Activated CD4-positive, alpha-beta memory T cell treated with anti-CD3 and anti-CD28 coated beads for 36 hours (primary cell): ENCODE measurements at regions not wholly inside any gene's neighbourhood (a gene's known extent, or its start where the extent isn't known, plus 50 kb on each side); places are given as distances from the start of the nearest gene placed in this dataset.

Source experiments
- CTCF ChIA-PET: fragments of 350-600 bp; sonication (Branson Sonifier 250); formaldehyde crosslinking; loops from one replicate; lab custom pipeline; 2021; ENCODE audit warnings: antibody characterized with exemption, inconsistent platforms; lab: Charles Lee
- POLR2A ChIA-PET: fragments of 350-600 bp; sonication (Branson Sonifier 250); formaldehyde crosslinking; loops from one replicate; lab custom pipeline; 2021; ENCODE audit warnings: antibody characterized with exemption; lab: Charles Lee
- DNase-seq: peaks from one replicate; pipeline ENCODE4 v3.0.0-alpha.2; 2020
- H3K27ac Mint-ChIP-seq: one replicate; pipeline ENCODE4 v1.8.0; 2021; ENCODE audit warnings: mixed read lengths
- H3K27me3 Mint-ChIP-seq: one replicate; pipeline ENCODE4 v1.8.0; 2021; ENCODE audit warnings: mixed read lengths
- H3K36me3 Mint-ChIP-seq: one replicate; pipeline ENCODE4 v1.8.0; 2021; ENCODE audit warnings: mixed read lengths
- H3K4me1 Mint-ChIP-seq: one replicate; pipeline ENCODE4 v1.8.0; 2021; ENCODE audit warnings: low read depth, mixed read lengths
- H3K4me3 Mint-ChIP-seq: one replicate; pipeline ENCODE4 v1.8.0; 2021; ENCODE audit warnings: mild to moderate bottlenecking, mixed read lengths
- H3K9me3 Mint-ChIP-seq: one replicate; pipeline ENCODE4 v1.8.0; 2021; ENCODE audit warnings: mixed read lengths
- intact Hi-C: fragments of 100-400 bp; cut with micrococcal nuclease; formaldehyde crosslinking; loops from one replicate; pipeline ENCODE4 v1.15.1; 2023

GRCh38 chr20:52481443-52481842 is 289.9 kb upstream of the ZFP64 start:
- CTCF ChIA-PET, result no interaction called here
- POLR2A ChIA-PET, result no interaction called here
- no peaks in the 10 kb centered on the region for H3K36me3 Mint-ChIP-seq
- H3K27ac Mint-ChIP-seq, result no peak overlapping the region
- DNase-seq, result no peak
- H3K27me3 Mint-ChIP-seq, result no peaks in the 10 kb centered on the region
- H3K4me1 Mint-ChIP-seq, result no peaks in the 10 kb centered on the region
- intact Hi-C loops, result no loop called here
- peaks cover 3% of the 10 kb centered on the region for H3K9me3 Mint-ChIP-seq
- H3K4me3 Mint-ChIP-seq, result no peak overlapping the region

- H3K9me3 Mint-ChIP-seq, result no peaks in the 10 kb centered on the region
- no peaks in the 10 kb centered on the region for H3K27me3 Mint-ChIP-seq
- POLR2A ChIA-PET, result no interaction called here
- CTCF ChIA-PET, result interaction anchor here (0.6 kb wide), 1 partner anchor 96 kb away, joined by 3 read pairs; no protein-coding TSS in a partner anchor
- intact Hi-C loops, result no loop called here
- H3K27ac Mint-ChIP-seq, result no peak overlapping the region
- no peaks in the 10 kb centered on the region for H3K36me3 Mint-ChIP-seq
- DNase-seq, result no peak
- H3K4me1 Mint-ChIP-seq, result no peaks in the 10 kb centered on the region
- no peak overlapping the region for H3K4me3 Mint-ChIP-seq
These were observed 284.6 kb upstream of the ZFP64 start for GRCh38 chr20:52476074-52476750.

- intact Hi-C loops, result no loop called here
- Mint-ChIP-seq H3K27ac (no peak overlapping the region), H3K9me3 (no peaks in the 10 kb centered on the region), H3K36me3 (no peaks in the 10 kb centered on the region), H3K4me1 (no peaks in the 10 kb centered on the region), H3K27me3 (no peaks in the 10 kb centered on the region), H3K4me3 (no peak overlapping the region)
- CTCF ChIA-PET, result no interaction called here
- POLR2A ChIA-PET, result no interaction called here
- DNase-seq, result no peak
These were observed 281.6 kb upstream of the ZFP64 start for GRCh38 chr20:52473186-52473585.

GRCh38 chr20:52470561-52470960 is 279.0 kb upstream of the ZFP64 start:
- intact Hi-C loops, result no loop called here
- CTCF ChIA-PET, result no interaction called here
- Mint-ChIP-seq H3K27ac (no peak overlapping the region), H3K36me3 (no peaks in the 10 kb centered on the region), H3K4me1 (no peaks in the 10 kb centered on the region), H3K9me3 (no peaks in the 10 kb centered on the region), H3K27me3 (no peaks in the 10 kb centered on the region), H3K4me3 (no peak overlapping the region)
- no peak for DNase-seq
- POLR2A ChIA-PET, result no interaction called here

GRCh38 chr20:52469128-52469527 is 277.5 kb upstream of the ZFP64 start:
- Mint-ChIP-seq H3K27ac (no peak overlapping the region), H3K9me3 (no peaks in the 10 kb centered on the region), H3K27me3 (no peaks in the 10 kb centered on the region), H3K36me3 (no peaks in the 10 kb centered on the region), H3K4me3 (no peak overlapping the region), H3K4me1 (no peaks in the 10 kb centered on the region)
- no peak for DNase-seq
- ChIA-PET POLR2A (no interaction called here), CTCF (no interaction called here)
- intact Hi-C loops, result no loop called here

GRCh38 chr20:52465991-52466390 is 274.4 kb upstream of the ZFP64 start:
- DNase-seq, result no peak
- Mint-ChIP-seq H3K4me1 (no peaks in the 10 kb centered on the region), H3K27ac (no peak overlapping the region), H3K4me3 (no peak overlapping the region), H3K9me3 (no peaks in the 10 kb centered on the region), H3K36me3 (no peaks in the 10 kb centered on the region), H3K27me3 (peaks cover 4% of the 10 kb centered on the region)
- intact Hi-C loops, result no loop called here
- CTCF ChIA-PET, result no interaction called here
- POLR2A ChIA-PET, result no interaction called here

- POLR2A ChIA-PET, result no interaction called here
- DNase-seq, result no peak
- H3K4me3 Mint-ChIP-seq, result no peak overlapping the region
- no peaks in the 10 kb centered on the region for H3K4me1 Mint-ChIP-seq
- H3K27me3 Mint-ChIP-seq, result peaks cover 4% of the 10 kb centered on the region
- no peaks in the 10 kb centered on the region for H3K36me3 Mint-ChIP-seq
- CTCF ChIA-PET, result no interaction called here
- peaks cover 3% of the 10 kb centered on the region for H3K9me3 Mint-ChIP-seq
- intact Hi-C loops, result no loop called here
- no peak overlapping the region for H3K27ac Mint-ChIP-seq
These were observed 270.0 kb upstream of the ZFP64 start for GRCh38 chr20:52461582-52461981.

GRCh38 chr20:52459150-52459549 is 267.6 kb upstream of the ZFP64 start:
- H3K4me3 Mint-ChIP-seq, result no peak overlapping the region
- intact Hi-C loops, result no loop called here
- CTCF ChIA-PET, result no interaction called here
- DNase-seq, result no peak
- no peaks in the 10 kb centered on the region for H3K36me3 Mint-ChIP-seq
- H3K27me3 Mint-ChIP-seq, result peaks cover 4% of the 10 kb centered on the region
- POLR2A ChIA-PET, result no interaction called here
- H3K9me3 Mint-ChIP-seq, result peaks cover 3% of the 10 kb centered on the region
- H3K27ac Mint-ChIP-seq, result no peak overlapping the region
- no peaks in the 10 kb centered on the region for H3K4me1 Mint-ChIP-seq

GRCh38 chr20:52457826-52458225 is 266.2 kb upstream of the ZFP64 start:
- ChIA-PET CTCF (no interaction called here), POLR2A (no interaction called here)
- no peaks in the 10 kb centered on the region for H3K4me1 Mint-ChIP-seq
- intact Hi-C loops, result no loop called here
- H3K27ac Mint-ChIP-seq, result no peak overlapping the region
- DNase-seq, result no peak
- no peaks in the 10 kb centered on the region for H3K36me3 Mint-ChIP-seq
- H3K9me3 Mint-ChIP-seq, result peaks cover 3% of the 10 kb centered on the region
- H3K4me3 Mint-ChIP-seq, result no peak overlapping the region
- H3K27me3 Mint-ChIP-seq, result peaks cover 4% of the 10 kb centered on the region

GRCh38 chr20:52454660-52455059 is 263.1 kb upstream of the ZFP64 start:
- Mint-ChIP-seq H3K4me3 (no peak overlapping the region), H3K36me3 (no peaks in the 10 kb centered on the region), H3K27me3 (no peaks in the 10 kb centered on the region), H3K27ac (no peak overlapping the region), H3K4me1 (no peaks in the 10 kb centered on the region), H3K9me3 (no peaks in the 10 kb centered on the region)
- POLR2A ChIA-PET, result no interaction called here
- CTCF ChIA-PET, result interaction anchor here (0.6 kb wide), 1 partner anchor 142 kb away, joined by 3 read pairs; no protein-coding TSS in a partner anchor
- intact Hi-C loops, result no loop called here
- DNase-seq, result no peak

GRCh38 chr20:52448513-52449232 is 257.1 kb upstream of the ZFP64 start:
- intact Hi-C loops, result no loop called here

GRCh38 chr20:52447225-52447551 is 255.6 kb upstream of the ZFP64 start:
- ChIA-PET POLR2A (no interaction called here), CTCF (no interaction called here)
- Mint-ChIP-seq H3K4me3 (no peak overlapping the region), H3K36me3 (no peaks in the 10 kb centered on the region), H3K27ac (no peak overlapping the region), H3K4me1 (no peaks in the 10 kb centered on the region), H3K27me3 (no peaks in the 10 kb centered on the region), H3K9me3 (no peaks in the 10 kb centered on the region)
- intact Hi-C loops, result no loop called here
- DNase-seq, result no peak

More at GRCh38 chr20:52448513-52449232, 257.1 kb upstream of the ZFP64 start:
- Mint-ChIP-seq H3K4me1 (no peaks in the 10 kb centered on the region), H3K27ac (no peak overlapping the region), H3K36me3 (no peaks in the 10 kb centered on the region), H3K27me3 (no peaks in the 10 kb centered on the region), H3K4me3 (no peak overlapping the region), H3K9me3 (no peaks in the 10 kb centered on the region)
- no peak for DNase-seq
- ChIA-PET CTCF (no interaction called here), POLR2A (no interaction called here)
